HCT116 (cell line): ENCODE measurements at regions not wholly inside any gene's neighbourhood (a gene's known extent, or its start where the extent isn't known, plus 50 kb on each side); places are given as distances from the start of the nearest gene placed in this dataset.

Source experiments
- ATAC-seq: fragments of 200-7000 bp; cut with Tn5 transposase; 2 replicates; pipeline ENCODE4 v1.9.1; 2020; ENCODE audit warnings: mild to moderate bottlenecking, moderate library complexity
- BruUV-seq: library from RNA; stranded (reverse); fragments of 400-500 nt; replicated peaks from 2 replicates; lab custom pipeline; 2021; lab: Mats Ljungman, UMichigan
- CTCF ChIA-PET: fragments of 300-600 bp; sonication (Branson Sonifier 250); formaldehyde crosslinking; loops from one replicate; lab custom pipeline; 2021; ENCODE audit warnings: antibody characterized with exemption; lab: Charles Lee
- POLR2A ChIA-PET: fragments of 300-600, 350-600 bp; sonication (Branson Sonifier 250); formaldehyde crosslinking; loops from one replicate; lab custom pipeline; 2021; ENCODE audit warnings: antibody characterized with exemption; lab: Charles Lee
- RAD21 ChIA-PET, 2 experiments: fragments of 300-600 bp; sonication (Branson Sonifier 250); formaldehyde crosslinking; loops; one replicate each; lab custom pipeline; 2023; ENCODE audit warnings: low total read pairs in 2 of 2; ENCODE audit not compliant: uncharacterized antibody in 2 of 2, unreplicated experiment in 2 of 2, low non-redundant PET in 1 of 2; lab: Charles Lee
- DNase-seq: peaks from one replicate; pipeline ENCODE4 v3.0.0-alpha.2; 2010; ENCODE audit warnings: low read depth, low spot score
- H2AFZ ChIP-seq: fragments of 200-600 bp; shearing (Covaris generic), sonication (generic); 2 replicates; pipeline ENCODE4 v1.6.1; 2017; ENCODE audit warnings: low read depth, mixed run types, mixed read lengths, antibody characterized with exemption, low read length; ENCODE audit not compliant: poor library complexity, severe bottlenecking
- H3K27ac ChIP-seq: 2 replicates; pipeline ENCODE4 v1.5.1; 2012; ENCODE audit warnings: low read depth, low read length
- H3K27me3 ChIP-seq: fragments of 200-600 bp; sonication (generic); 2 replicates; pipeline ENCODE4 v1.6.1; 2016; ENCODE audit warnings: mixed run types, low read length, mixed read lengths; ENCODE audit not compliant: insufficient read depth
- H3K36me3 ChIP-seq, 2 experiments: fragments of 200-500 bp in 1 of 2; fragments of 200-600 bp in 1 of 2; sonication (Bioruptor generic) in 1 of 2; sonication (generic) in 1 of 2; 2 replicates each; pipeline versions ENCODE4 v1.5.1 to v1.6.1; 2014 to 2016; ENCODE audit warnings: low read length in 2 of 2, inconsistent platforms in 1 of 2, mixed read lengths in 1 of 2, mixed run types in 1 of 2; ENCODE audit not compliant: insufficient read depth in 2 of 2, control insufficient read depth in 1 of 2
- H3K4me1 ChIP-seq, 2 experiments: fragments of 200-600 bp in 1 of 2; sonication (generic) in 1 of 2; 2 replicates each; pipeline versions ENCODE4 v1.5.1 to v1.6.1; 2012 to 2017; ENCODE audit warnings: low read length in 2 of 2, inconsistent platforms in 1 of 2, mild to moderate bottlenecking in 1 of 2, mixed read lengths in 1 of 2, mixed run types in 1 of 2, moderate library complexity in 1 of 2; ENCODE audit not compliant: insufficient read depth in 2 of 2, control insufficient read depth in 1 of 2
- H3K4me2 ChIP-seq: fragments of 200-600 bp; sonication (generic); 2 replicates; pipeline ENCODE4 v1.6.1; 2017; ENCODE audit warnings: mixed run types, low read length, mixed read lengths
- H3K4me3 ChIP-seq, 2 experiments: fragments of 200-600 bp in 1 of 2; sonication (generic) in 1 of 2; replicated peaks in 1 of 2; 2 replicates each; pipeline ENCODE4 v1.5.1; 2011 to 2016; ENCODE audit warnings: low read length in 2 of 2, control low read depth in 1 of 2, low read depth in 1 of 2, mild to moderate bottlenecking in 1 of 2, mixed read lengths in 1 of 2, mixed run types in 1 of 2
- H3K79me2 ChIP-seq: fragments of 200-600 bp; sonication (generic); 2 replicates; pipeline ENCODE4 v1.6.1; 2017; ENCODE audit warnings: mild to moderate bottlenecking, mixed run types, low read length, moderate library complexity, mixed read lengths; ENCODE audit not compliant: insufficient read depth
- H3K9ac ChIP-seq: fragments of 200-600 bp; sonication (generic); 2 replicates; pipeline ENCODE4 v1.6.1; 2016; ENCODE audit warnings: low read length, mixed read lengths
- H3K9me2 ChIP-seq: fragments of 200-600 bp; sonication (generic), shearing (Covaris generic); 2 replicates; pipeline ENCODE4 v1.6.1; 2017; ENCODE audit warnings: mixed run types, mild to moderate bottlenecking, moderate library complexity; ENCODE audit not compliant: insufficient read depth
- H3K9me3 ChIP-seq, 2 experiments: fragments of 200-500 bp in 1 of 2; fragments of 200-600 bp in 1 of 2; sonication (Bioruptor generic) in 1 of 2; sonication (generic) in 1 of 2; 2 replicates each; pipeline ENCODE4 v1.6.1; 2014 to 2017; ENCODE audit warnings: low read length in 2 of 2, mixed read lengths in 2 of 2, inconsistent platforms in 1 of 2, low read depth in 1 of 2, mild to moderate bottlenecking in 1 of 2, mixed run types in 1 of 2, moderate library complexity in 1 of 2; ENCODE audit not compliant: control insufficient read depth in 1 of 2, insufficient read depth in 1 of 2
- H4K20me1 ChIP-seq: fragments of 200-600 bp; sonication (generic), shearing (Covaris generic); 2 replicates; pipeline ENCODE4 v1.6.1; 2017; ENCODE audit warnings: mixed run types, mild to moderate bottlenecking, moderate library complexity; ENCODE audit not compliant: insufficient read depth
- CBX3 ChIP-seq: IDR thresholded peaks from 2 replicates; pipeline ENCODE4 v1.6.1; 2012; ENCODE audit warnings: low read depth
- EZH2phosphoT487 ChIP-seq: fragments of 200-600 bp; IDR thresholded peaks from 2 replicates; pipeline ENCODE4 v1.6.1; 2018; ENCODE audit warnings: antibody characterized with exemption, borderline replicate concordance
- MAX ChIP-seq: IDR thresholded peaks from 2 replicates; pipeline ENCODE4 v1.6.1; 2012
- POLR2A ChIP-seq: IDR thresholded peaks from 2 replicates; pipeline ENCODE4 v1.7.0; 2011; ENCODE audit warnings: borderline replicate concordance; ENCODE audit not compliant: insufficient read depth, insufficient read length; ENCODE audit errors: extremely low read depth
- POLR2AphosphoS5 ChIP-seq: IDR thresholded peaks from 2 replicates; pipeline ENCODE4 v1.6.1; 2011; ENCODE audit warnings: mild to moderate bottlenecking, low read depth, low read length, moderate library complexity
- SIN3A ChIP-seq: IDR thresholded peaks from 2 replicates; pipeline ENCODE4 v1.6.1; 2012; ENCODE audit warnings: low read depth
- SRF ChIP-seq: IDR thresholded peaks from 2 replicates; pipeline ENCODE4 v1.6.1; 2012; ENCODE audit warnings: low read depth
- TCF7L2 ChIP-seq: IDR thresholded peaks from 2 replicates; pipeline ENCODE4 v1.7.0; 2011; ENCODE audit warnings: borderline replicate concordance, inconsistent platforms; ENCODE audit not compliant: insufficient read depth, insufficient read length; ENCODE audit errors: extremely low read depth
- ZBTB33 ChIP-seq: IDR thresholded peaks from 2 replicates; pipeline ENCODE4 v1.6.1; 2011; ENCODE audit warnings: mild to moderate bottlenecking, low read length, moderate library complexity; ENCODE audit not compliant: insufficient replicate concordance; ENCODE audit errors: extremely low read depth
- intact Hi-C: fragments of 100-400 bp; cut with micrococcal nuclease; formaldehyde crosslinking; loops from 2 replicates; pipeline ENCODE4 v1.10.0; 2022

GRCh38 chr15:31954374-31955172 is 75.7 kb upstream of the CHRNA7 start:
- BruUV-seq: no TSS peak
- intact Hi-C loops: no loop called here

More at GRCh38 chr15:31954374-31955172, 75.7 kb upstream of the CHRNA7 start:
- Histone ChIP-seq H3K27ac (no peak overlapping the region), H3K4me2 (no peak overlapping the region), H3K36me3 (no peaks in the 10 kb centered on the region), H4K20me1 (no peaks in the 10 kb centered on the region), H3K9me3 (no peaks in the 10 kb centered on the region; a peak in 1 of 4 replicates), H3K27me3 (0 out of 2 replicates have a peak, but pooled peaks cover 3% of the 10 kb centered on the region), H2AFZ (no peak overlapping the region), H3K9ac (no peak overlapping the region), H3K4me1 (no peaks in the 10 kb centered on the region), H3K4me3 (no peak overlapping the region), H3K9me2 (no peaks in the 10 kb centered on the region), H3K79me2 (no peaks in the 10 kb centered on the region)
- POLR2A ChIA-PET: no interaction called here
- RAD21 ChIA-PET: no interaction called here
- DNase-seq (no peak), ATAC-seq (no peak)
- TF ChIP-seq POLR2AphosphoS5 (no peak), POLR2A (no peak), SIN3A (no peak), ZBTB33 (no peak), EZH2phosphoT487 (no peak), SRF (no peak), MAX (no peak), CBX3 (no peak), TCF7L2 (no peak)
- CTCF ChIA-PET: no interaction called here
